ENCODE measurements at regions not wholly inside any gene's neighbourhood (a gene's known extent, or its start where the extent isn't known, plus 50 kb on each side); places are given as distances from the start of the nearest gene placed in this dataset.

- no peaks in the 10 kb centered on the region for H3K36me3 ChIP-seq (replicated peaks in 1 of 2; ENCODE audit: control insufficient read depth in 1 of 2, insufficient read depth in 2 of 2, low read length in 1 of 2)
- no peaks in the 10 kb centered on the region for H4K20me1 ChIP-seq (ENCODE audit: insufficient read depth)
- ChIA-PET CTCF (interaction anchor here (1.2 to 1.5 kb wide), 2 partner anchors 9 to 10 kb away, joined by 3 read pairs; no protein-coding TSS in a partner anchor), POLR2A (no interaction called here)
- no peak overlapping the region for H3K4me3 ChIP-seq (ENCODE audit: low read depth in 2 of 2, low read length in 1 of 2)
- DNase-seq: no peak
- no peaks in the 10 kb centered on the region for H3K79me2 ChIP-seq (ENCODE audit: insufficient read depth)
- no peak overlapping the region for H3K9ac ChIP-seq
- H3K9me3 ChIP-seq: no peaks in the 10 kb centered on the region
- H3K4me2 ChIP-seq: no peak overlapping the region
- no peak overlapping the region for H2AFZ ChIP-seq (ENCODE audit: low read depth)
- H3F3A ChIP-seq (replicated peaks; ENCODE audit: insufficient read depth): no peaks in the 10 kb centered on the region
- whole genome bisulfite sequencing (ENCODE audit: low lambda C conversion rate): 79% methylated on average over 2 of the region's 2 CpGs
- no peaks in the 10 kb centered on the region for H3K9me2 ChIP-seq
- H3K27ac ChIP-seq (ENCODE audit: low read depth in 2 of 2, low read length in 1 of 2): no peak overlapping the region
- TF ChIP-seq TAF1 (IDR thresholded peaks at IDR 0.05; ENCODE audit: borderline replicate concordance, low read depth, low read length) (no peak), FOXM1 (IDR thresholded peaks at IDR 0.05; ENCODE audit: low read depth) (no peak), REST (IDR thresholded peaks at IDR 0.05; ENCODE audit: low read depth, low read length) (no peak), RFX5 (IDR thresholded peaks at IDR 0.05; ENCODE audit: low read length) (no peak), ELF1 (IDR thresholded peaks at IDR 0.05) (no peak), TCF12 (IDR thresholded peaks at IDR 0.05) (no peak), FOXJ3 (CRISPR knock-in tag; IDR thresholded peaks at IDR 0.05) (no peak), SIN3A (IDR thresholded peaks at IDR 0.05; ENCODE audit: borderline replicate concordance, low read depth, low read length) (no peak), EZH2phosphoT487 (IDR thresholded peaks at IDR 0.05; ENCODE audit: borderline replicate concordance, low read depth) (no peak), RXRA (IDR thresholded peaks at IDR 0.05; ENCODE audit: borderline replicate concordance, low read depth) (no peak), RAD21 (IDR thresholded peaks at IDR 0.05; ENCODE audit: low read length) (no peak)
- no peaks in the 10 kb centered on the region for H3K27me3 ChIP-seq (ENCODE audit: insufficient read depth)
- peaks cover 0 to 4% of the 10 kb centered on the region in 2 experiments; a peak in 2 of 4 replicates for H3K4me1 ChIP-seq (ENCODE audit: control insufficient read depth in 1 of 2, insufficient read depth in 2 of 2, low read depth in 1 of 2, low read length in 1 of 2)
These were observed 320.0 kb downstream of the ADGRG6 start for GRCh38 chr6:142621822-142622221.

- no peak for TF ChIP-seq MAX (IDR thresholded peaks at IDR 0.05; ENCODE audit: low read depth)
- TF ChIP-seq SMC3 (IDR thresholded peaks at IDR 0.05; ENCODE audit: low read depth, low read length): no peak
- TF ChIP-seq MXI1 (IDR thresholded peaks at IDR 0.05; ENCODE audit: low read depth, low read length): no peak
- TF ChIP-seq EZH2phosphoT487 (IDR thresholded peaks at IDR 0.05; ENCODE audit: borderline replicate concordance, low read depth): no peak
- TF ChIP-seq MEF2A (IDR thresholded peaks at IDR 0.05; ENCODE audit: borderline replicate concordance, low read depth): no peak
- Histone ChIP-seq H4K20me1 (ENCODE audit: insufficient read depth) (no peaks in the 10 kb centered on the region), H3F3A (replicated peaks; ENCODE audit: insufficient read depth) (no peaks in the 10 kb centered on the region), H3K4me3 (ENCODE audit: low read depth in 2 of 2, low read length in 1 of 2) (no peak overlapping the region), H3K36me3 (replicated peaks in 1 of 2; ENCODE audit: control insufficient read depth in 1 of 2, insufficient read depth in 2 of 2, low read length in 1 of 2) (no peaks in the 10 kb centered on the region), H3K9me3 (no peaks in the 10 kb centered on the region), H3K4me2 (no peak overlapping the region), H3K79me2 (ENCODE audit: insufficient read depth) (no peaks in the 10 kb centered on the region), H3K9me2 (no peaks in the 10 kb centered on the region), H2AFZ (ENCODE audit: low read depth) (no peak overlapping the region), H3K27me3 (ENCODE audit: insufficient read depth) (no peaks in the 10 kb centered on the region), H3K27ac (ENCODE audit: low read depth in 2 of 2, low read length in 1 of 2) (no peak overlapping the region), H3K4me1 (ENCODE audit: control insufficient read depth in 1 of 2, insufficient read depth in 2 of 2, low read depth in 1 of 2, low read length in 1 of 2) (peaks cover 0 to 3% of the 10 kb centered on the region in 2 experiments; a peak in 2 of 4 replicates), H3K9ac (no peak overlapping the region)
- ChIA-PET CTCF (interaction anchor here (0.7 to 1.1 kb wide), 2 partner anchors 57 to 825 kb away, joined by 3 to 4 read pairs; partner anchors contain the start of genes ADAT2 and PEX3), POLR2A (no interaction called here)
- WGBS (ENCODE audit: low lambda C conversion rate): 98% methylated on average over 2 of the region's 2 CpGs
- no peak for DNase-seq
These were observed 319.8 kb downstream of the HIVEP2 start for GRCh38 chr6:142624978-142625715.

Measured in SK-N-SH (cell line).